A673 (cell line): ENCODE measurements at regions not wholly inside any gene's neighbourhood (a gene's known extent, or its start where the extent isn't known, plus 50 kb on each side); places are given as distances from the start of the nearest gene placed in this dataset.
"Not testable (repeated sequence)": the region's sequence is repeated elsewhere in the genome, so short reads cannot be mapped to it uniquely, and the experiment has no call there.

Experiments
- BruUV-seq: library from RNA; stranded (reverse); fragments of 400-500 nt; replicated peaks from 2 replicates; lab custom pipeline; 2021; lab: Mats Ljungman, UMichigan
- CTCF ChIA-PET: fragments of 300-600 bp; sonication (Branson Sonifier 250); formaldehyde crosslinking; loops from one replicate; lab custom pipeline; 2022; ENCODE audit warnings: antibody characterized with exemption; lab: Charles Lee
- POLR2A ChIA-PET: fragments of 300-600 bp; sonication (Branson Sonifier 250); formaldehyde crosslinking; loops from one replicate; lab custom pipeline; 2022; ENCODE audit warnings: antibody characterized with exemption; ENCODE audit not compliant: low non-redundant PET; lab: Charles Lee
- DNase-seq: peaks from one replicate; pipeline ENCODE4 v3.0.0-alpha.2; 2015; ENCODE audit warnings: low spot score
- H3K27ac ChIP-seq: fragments of 200-600 bp; sonication (generic); 2 replicates; pipeline ENCODE4 v1.5.1; 2016; ENCODE audit warnings: mixed run types, low read depth, mild to moderate bottlenecking, mixed read lengths, antibody characterized with exemption, low read length; ENCODE audit not compliant: poor library complexity, severe bottlenecking
- H3K27me3 ChIP-seq: fragments of 200-600 bp; sonication (generic); replicated peaks from 2 replicates; pipeline ENCODE4 v1.6.1; 2017; ENCODE audit warnings: mixed run types, low read depth, mild to moderate bottlenecking, mixed read lengths, antibody characterized with exemption, low read length; ENCODE audit not compliant: insufficient read depth, poor library complexity
- H3K36me3 ChIP-seq: fragments of 200-600 bp; sonication (generic); 2 replicates; pipeline ENCODE4 v1.6.1; 2016; ENCODE audit warnings: mixed run types, mild to moderate bottlenecking, mixed read lengths, antibody characterized with exemption, low read length; ENCODE audit not compliant: insufficient read depth, poor library complexity, severe bottlenecking
- H3K4me1 ChIP-seq: fragments of 200-600 bp; sonication (generic); 2 replicates; pipeline ENCODE4 v1.6.1; 2017; ENCODE audit warnings: mixed run types, mild to moderate bottlenecking, mixed read lengths, antibody characterized with exemption, low read length; ENCODE audit not compliant: insufficient read depth, poor library complexity, severe bottlenecking
- H3K4me3 ChIP-seq: fragments of 200-600 bp; sonication (generic); 2 replicates; pipeline ENCODE4 v1.5.1; 2016; ENCODE audit warnings: low read depth, mixed run types, mild to moderate bottlenecking, mixed read lengths, low read length; ENCODE audit not compliant: poor library complexity, severe bottlenecking
- H3K9me3 ChIP-seq: fragments of 200-600 bp; sonication (generic); 2 replicates; pipeline ENCODE4 v1.6.1; 2016; ENCODE audit warnings: mixed run types, low read depth, mild to moderate bottlenecking, mixed read lengths, antibody characterized with exemption, low read length; ENCODE audit not compliant: poor library complexity, severe bottlenecking
- EZH2 ChIP-seq: fragments of 200-600 bp; sonication (generic); IDR thresholded peaks from 2 replicates; pipeline ENCODE4 v1.6.1; 2017; ENCODE audit warnings: borderline replicate concordance, low read depth, mild to moderate bottlenecking, mixed read lengths, antibody characterized with exemption, low read length; ENCODE audit not compliant: poor library complexity, severe bottlenecking
- intact Hi-C: fragments of 100-400 bp; cut with micrococcal nuclease; formaldehyde crosslinking; loops from one replicate; pipeline ENCODE4 v1.10.0; 2022; ENCODE audit not compliant: unreplicated experiment
- TF ChIP-seq, protein P1 (sequence below): fragments of 300-800, 200-600 bp; sonication (generic); conservative IDR thresholded peaks from 2 replicates; pipeline ENCODE4 v1.5.1; 2017; ENCODE audit warnings: low read depth, mild to moderate bottlenecking, antibody characterized with exemption, low read length, moderate library complexity, mixed read lengths

DNA sequence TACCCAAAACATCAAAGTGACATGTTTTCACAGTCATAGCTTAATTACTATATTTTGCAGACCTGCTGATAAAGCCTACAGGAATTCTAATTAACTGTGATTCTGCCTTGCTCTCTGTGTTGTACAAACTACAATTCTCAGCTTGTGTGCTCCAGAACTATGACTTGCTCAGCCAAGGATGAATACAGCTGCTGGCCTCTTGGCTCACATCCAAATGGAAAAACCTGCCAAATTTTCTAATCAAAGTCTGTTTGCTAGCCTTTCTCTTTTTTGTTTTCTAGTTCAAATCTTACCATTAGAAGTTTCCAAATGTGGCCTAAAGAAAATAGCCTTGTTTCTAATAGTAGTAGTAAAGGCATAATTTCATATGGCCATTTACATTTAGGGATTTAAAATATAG is 1176.8 kb downstream of the FAM133A start:
- Histone ChIP-seq H3K4me1 (no peaks in the 10 kb centered on the region), H3K36me3 (no peaks in the 10 kb centered on the region), H3K4me3 (no peak overlapping the region), H3K27me3 (no peaks in the 10 kb centered on the region), H3K27ac (no peak overlapping the region), H3K9me3 (no peaks in the 10 kb centered on the region)
- no peak for TF ChIP-seq EZH2
- TF ChIP-seq, protein P1, sequence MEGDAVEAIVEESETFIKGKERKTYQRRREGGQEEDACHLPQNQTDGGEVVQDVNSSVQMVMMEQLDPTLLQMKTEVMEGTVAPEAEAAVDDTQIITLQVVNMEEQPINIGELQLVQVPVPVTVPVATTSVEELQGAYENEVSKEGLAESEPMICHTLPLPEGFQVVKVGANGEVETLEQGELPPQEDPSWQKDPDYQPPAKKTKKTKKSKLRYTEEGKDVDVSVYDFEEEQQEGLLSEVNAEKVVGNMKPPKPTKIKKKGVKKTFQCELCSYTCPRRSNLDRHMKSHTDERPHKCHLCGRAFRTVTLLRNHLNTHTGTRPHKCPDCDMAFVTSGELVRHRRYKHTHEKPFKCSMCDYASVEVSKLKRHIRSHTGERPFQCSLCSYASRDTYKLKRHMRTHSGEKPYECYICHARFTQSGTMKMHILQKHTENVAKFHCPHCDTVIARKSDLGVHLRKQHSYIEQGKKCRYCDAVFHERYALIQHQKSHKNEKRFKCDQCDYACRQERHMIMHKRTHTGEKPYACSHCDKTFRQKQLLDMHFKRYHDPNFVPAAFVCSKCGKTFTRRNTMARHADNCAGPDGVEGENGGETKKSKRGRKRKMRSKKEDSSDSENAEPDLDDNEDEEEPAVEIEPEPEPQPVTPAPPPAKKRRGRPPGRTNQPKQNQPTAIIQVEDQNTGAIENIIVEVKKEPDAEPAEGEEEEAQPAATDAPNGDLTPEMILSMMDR = no peak
- CTCF ChIA-PET = no interaction called here
- no TSS peak for BruUV-seq
- DNase-seq = no peak
- POLR2A ChIA-PET = no interaction called here
- intact Hi-C loops = no loop called here

DNA sequence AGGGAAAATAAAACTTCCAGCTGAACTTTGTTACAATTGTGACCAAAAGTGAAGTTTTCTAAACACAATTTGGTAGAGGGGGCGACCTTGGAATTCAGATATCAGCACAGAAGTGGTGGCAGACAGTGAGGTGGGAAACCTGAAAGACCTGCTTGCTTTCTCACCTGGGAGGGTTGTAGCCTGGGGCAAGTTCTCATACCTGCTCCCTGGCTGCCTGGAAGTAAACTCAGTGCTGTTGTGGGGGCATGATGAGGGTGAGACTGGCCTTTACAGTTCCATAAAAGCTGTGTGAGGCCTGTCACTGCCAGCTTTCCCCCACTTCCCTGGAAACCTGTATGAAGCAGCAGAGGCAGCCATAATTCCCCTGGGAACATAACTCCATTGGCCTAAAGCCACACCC is 1180.2 kb downstream of the FAM133A start:
- intact Hi-C loops = no loop called here
- CTCF ChIA-PET = no interaction called here
- no peak overlapping the region for H3K27ac ChIP-seq
- no TSS peak for BruUV-seq
- no peak overlapping the region for H3K4me3 ChIP-seq
- no peak for DNase-seq
- no peaks in the 10 kb centered on the region for H3K9me3 ChIP-seq
- TF ChIP-seq, protein P1 = no peak
- no peak for TF ChIP-seq EZH2
- no peaks in the 10 kb centered on the region for H3K27me3 ChIP-seq
- no peaks in the 10 kb centered on the region for H3K36me3 ChIP-seq
- POLR2A ChIA-PET = no interaction called here
- H3K4me1 ChIP-seq = no peaks in the 10 kb centered on the region

DNA sequence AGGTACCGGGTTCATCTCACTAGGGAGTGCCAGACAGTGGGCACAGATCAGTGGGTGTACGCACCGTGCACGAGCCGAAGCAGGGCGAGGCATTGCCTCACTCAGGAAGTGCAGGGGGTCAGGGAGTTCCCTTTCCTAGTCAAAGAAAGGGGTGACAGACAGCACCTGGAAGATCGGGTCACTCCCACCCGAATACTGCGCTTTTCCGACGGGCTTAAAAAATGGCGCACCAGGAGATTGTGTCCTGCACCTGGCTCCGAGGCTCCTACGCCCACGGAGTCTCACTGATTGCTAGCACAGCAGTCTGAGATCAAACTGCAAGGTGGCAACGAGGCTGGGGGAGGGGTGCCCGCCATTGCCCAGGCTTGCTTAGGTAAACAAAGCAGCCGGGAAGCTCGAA is 1188.5 kb downstream of the FAM133A start:
- H3K36me3 ChIP-seq, BruUV-seq, DNase-seq, POLR2A ChIA-PET, H3K4me1 ChIP-seq, intact Hi-C loops, H3K4me3 ChIP-seq, CTCF ChIA-PET, H3K27me3 ChIP-seq, H3K27ac ChIP-seq, H3K9me3 ChIP-seq: not testable (repeated sequence)

DNA sequence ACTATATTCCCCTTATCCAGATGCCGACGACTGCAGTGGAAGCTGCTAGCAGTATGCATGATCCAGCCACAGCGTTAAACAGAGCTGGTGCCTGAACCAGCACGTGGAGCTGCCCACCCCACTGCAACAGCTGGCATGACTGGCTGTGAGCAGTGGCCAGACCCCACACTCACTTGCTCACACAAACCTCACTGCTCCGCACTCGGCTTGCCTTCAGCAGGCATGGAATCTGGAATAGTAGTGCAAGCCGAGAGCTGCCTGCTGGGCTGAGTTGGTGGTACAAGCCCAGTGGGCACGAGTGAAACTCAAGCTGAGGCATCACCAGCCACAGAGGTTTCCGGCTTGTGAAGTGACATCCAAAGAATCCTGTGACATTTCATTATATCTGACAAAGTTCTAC is 1197.6 kb downstream of the FAM133A start:
- CTCF ChIA-PET = no interaction called here
- BruUV-seq = no TSS peak
- intact Hi-C loops = no loop called here

More for the DNA sequence above, 1197.6 kb downstream of the FAM133A start:
- H3K4me3 ChIP-seq = no peak overlapping the region
- POLR2A ChIA-PET = no interaction called here
- H3K4me1 ChIP-seq = no peaks in the 10 kb centered on the region
- no peaks in the 10 kb centered on the region for H3K36me3 ChIP-seq
- TF ChIP-seq, protein P1 = no peak
- TF ChIP-seq EZH2 = no peak
- no peak overlapping the region for H3K27ac ChIP-seq
- H3K9me3 ChIP-seq = no peaks in the 10 kb centered on the region
- no peaks in the 10 kb centered on the region for H3K27me3 ChIP-seq
- no peak for DNase-seq
